ENCODE measurements at regions not wholly inside any gene's neighbourhood (a gene's known extent, or its start where the extent isn't known, plus 50 kb on each side); places are given as distances from the start of the nearest gene placed in this dataset.

DNA sequence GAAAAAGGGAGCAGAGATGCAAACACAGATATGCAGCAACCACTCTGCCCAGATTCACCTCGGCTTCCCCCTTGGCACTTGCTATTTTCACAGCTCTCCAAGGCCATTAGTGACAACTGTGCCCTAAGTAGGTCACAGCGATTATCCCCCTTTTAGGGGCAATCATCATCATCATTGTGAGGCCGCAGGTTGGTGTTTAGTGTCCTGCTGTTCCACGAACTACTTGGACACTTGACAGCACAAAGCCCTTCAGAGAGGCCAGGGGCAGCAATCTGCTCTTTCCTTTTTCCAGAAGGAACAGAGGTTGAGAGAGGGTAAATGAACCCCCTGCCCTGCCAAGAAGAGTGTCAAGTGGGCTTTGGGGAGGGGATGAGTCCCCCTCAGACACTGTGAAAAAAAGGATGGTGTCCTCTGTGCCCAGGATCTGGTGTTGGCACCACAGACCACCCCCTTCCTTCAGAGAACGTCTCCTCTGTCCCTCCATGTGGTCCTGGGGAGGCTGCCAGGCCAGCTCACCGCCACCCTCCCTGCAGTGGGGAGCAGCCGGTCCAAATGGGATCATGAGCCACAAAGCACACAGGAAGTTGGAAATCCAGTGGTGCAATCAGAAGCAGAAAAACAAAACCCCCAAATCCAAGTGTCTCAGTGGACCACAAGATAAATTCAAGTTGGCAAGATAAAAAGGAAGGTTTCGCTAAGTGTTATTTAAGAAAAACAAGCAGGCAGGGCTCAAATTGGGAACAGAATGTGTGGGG, 78.4 kb upstream of the MED9 start:
- no peak for DNase-seq (ENCODE audit: extremely low read depth, low read depth, low spot score)

DNA sequence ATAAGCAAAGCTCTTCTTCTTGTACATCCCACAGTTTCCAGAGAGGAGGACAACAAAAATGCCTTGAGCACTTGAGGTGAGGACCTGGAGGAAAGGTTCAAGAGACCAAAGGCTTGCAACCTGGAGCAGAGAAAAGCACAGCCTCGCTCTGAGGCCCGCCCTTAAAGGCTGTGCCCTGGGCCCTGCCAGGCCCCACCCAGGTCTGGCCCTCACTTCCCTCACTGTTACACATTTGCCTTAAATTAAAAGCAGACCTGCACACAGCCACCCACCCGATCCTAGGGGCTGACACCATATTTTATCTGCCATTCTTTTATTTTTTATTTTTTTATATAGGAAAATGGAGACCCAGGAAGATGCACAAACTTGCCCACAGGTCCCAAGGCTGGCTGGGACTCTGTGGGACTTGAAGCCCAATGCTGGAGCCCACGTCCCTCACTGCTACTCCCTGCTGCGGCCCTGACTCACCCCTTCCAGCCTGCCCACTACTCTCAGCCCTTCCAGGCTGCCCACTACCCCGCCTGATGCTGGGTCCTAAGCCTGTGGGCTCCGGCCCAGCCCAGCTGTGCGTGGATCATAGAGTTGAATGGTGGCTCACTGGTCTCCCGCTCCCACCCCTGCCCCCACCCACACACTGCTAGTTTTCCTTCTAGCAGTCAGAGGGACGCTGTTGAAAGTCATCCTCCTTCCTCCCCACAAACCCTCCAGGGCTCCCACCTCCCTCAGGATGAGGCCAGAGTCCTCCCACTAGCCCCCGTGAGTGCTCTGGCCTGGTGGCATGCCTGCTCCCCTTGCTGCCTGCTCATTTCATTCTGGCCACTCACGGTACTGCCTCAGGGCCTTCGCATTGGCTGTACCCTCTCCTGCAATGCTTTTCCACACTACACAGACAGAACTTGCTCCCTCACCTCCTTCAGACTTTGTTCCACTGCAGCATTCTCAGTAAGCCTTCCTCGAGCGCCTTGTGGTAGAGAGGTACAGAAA, 77.6 kb upstream of the MED9 start:
- no peak for DNase-seq (ENCODE audit: extremely low read depth, low read depth, low spot score)

DNA sequence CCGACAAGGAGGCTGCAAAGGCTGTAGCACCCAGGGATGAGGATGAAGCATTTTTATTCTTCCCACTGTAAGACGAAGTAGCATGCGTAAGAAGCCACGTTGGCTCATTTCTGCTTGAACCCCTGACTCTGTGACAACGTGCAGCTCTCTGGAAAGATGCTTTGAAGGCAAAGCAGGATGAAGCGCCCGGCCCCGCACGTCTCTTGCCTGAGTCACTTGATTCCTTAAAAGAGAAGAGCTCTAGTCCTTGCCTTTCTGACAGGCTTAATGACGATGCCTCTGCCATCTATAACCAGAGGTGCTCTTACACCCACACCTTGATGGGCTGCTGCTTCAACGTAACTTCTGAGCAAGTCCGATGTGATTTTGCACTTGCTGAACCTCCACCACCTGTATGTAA, 76.7 kb upstream of the MED9 start:
- DNase-seq (ENCODE audit: extremely low read depth, low read depth, low spot score), result no peak

DNA sequence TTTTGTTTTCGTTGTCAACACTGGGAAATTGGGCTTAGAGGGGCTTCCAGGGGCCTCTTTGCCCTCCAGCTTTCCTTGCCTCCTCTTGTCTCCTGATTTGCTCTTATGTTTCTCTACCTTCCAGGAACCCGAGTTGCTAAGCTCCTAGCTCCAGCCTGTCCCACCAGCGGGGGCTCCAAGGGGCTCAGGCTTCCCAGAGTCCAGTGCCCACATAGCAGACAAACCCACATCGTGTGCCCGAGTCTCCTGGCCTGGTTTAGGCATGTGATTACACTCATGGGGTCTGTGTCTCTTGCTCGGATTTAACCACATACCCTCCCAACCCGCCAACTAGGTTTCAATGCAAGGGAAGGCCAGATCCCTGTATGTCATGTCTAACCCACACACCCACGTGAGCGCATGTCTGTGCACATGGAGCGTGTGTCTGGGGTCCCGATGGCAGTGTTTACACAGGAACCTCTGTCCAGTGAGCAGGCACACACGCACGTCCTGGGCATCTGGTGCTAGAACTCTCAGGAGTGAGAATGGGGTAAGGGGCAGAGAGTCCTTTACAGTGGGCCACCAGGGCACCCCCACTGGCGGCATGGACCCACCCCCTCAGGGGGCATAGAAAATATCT, 76.1 kb upstream of the MED9 start:
- no peak for DNase-seq (ENCODE audit: extremely low read depth, low read depth, low spot score)

DNA sequence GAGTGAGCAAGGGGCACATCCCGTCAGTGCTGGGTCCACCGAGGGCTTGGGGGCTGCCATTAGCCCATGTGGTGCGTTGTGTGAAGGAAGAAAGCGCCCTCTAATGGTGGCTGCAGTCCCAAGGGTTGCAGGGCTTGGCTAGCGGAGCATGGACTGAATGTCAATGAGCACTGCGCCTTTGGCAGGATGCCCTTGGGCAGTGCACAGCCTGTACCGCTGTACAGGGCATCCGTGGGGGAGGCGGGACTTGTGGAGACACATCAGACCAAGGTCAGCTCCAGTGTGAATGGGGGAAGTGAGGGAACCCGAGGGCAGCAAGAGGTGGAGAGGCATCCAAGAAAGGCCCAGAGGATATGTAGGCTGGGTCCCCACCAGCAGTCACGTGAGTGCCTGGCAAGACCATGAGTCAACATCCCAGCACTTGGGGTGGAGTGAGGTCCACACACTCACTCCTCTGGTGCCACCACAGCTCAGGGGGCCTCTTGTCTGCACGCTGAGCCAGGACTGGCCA, 75.5 kb upstream of the MED9 start:
- DNase-seq (ENCODE audit: extremely low read depth, low read depth, low spot score), result no peak

DNA sequence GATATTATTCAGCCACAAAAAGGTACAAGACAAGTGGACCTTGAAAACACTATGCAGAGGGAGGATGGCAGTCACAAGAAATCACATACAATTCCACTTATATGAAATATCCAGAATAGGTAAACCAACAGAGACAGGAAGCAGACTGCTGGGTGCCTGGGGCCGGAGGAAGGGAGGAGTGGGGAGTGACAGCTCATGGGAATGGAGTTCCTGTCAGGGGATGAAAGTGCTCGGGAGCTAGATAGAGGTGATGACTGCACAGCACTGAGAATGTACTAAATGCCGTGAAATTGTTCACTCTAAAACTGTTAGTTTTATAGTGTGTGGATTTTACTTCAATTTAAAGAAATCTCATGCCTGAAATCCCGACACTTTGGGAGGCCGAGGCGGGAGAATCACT, 74.2 kb upstream of the MED9 start:
- DNase-seq (ENCODE audit: extremely low read depth, low read depth, low spot score), result no peak

DNA sequence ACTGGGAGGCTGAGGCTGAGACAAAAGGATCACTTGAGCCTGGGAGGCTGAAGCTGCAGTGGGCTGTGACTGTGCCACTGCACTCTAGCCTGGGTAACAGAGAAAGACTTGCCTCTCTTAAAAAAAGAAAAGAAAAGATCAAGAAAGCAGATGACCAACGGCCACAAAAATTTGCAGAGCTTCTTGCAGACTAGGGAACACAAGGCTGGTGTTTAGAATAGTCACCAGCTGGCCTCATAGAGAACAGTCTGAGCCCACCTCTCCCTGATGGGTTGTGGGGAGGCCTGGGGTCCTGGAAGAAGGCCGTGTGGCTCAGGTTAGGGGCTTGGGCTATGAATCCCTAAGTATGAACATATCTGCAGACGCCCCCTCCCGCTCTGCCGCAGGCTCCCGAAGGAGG, 73.7 kb upstream of the MED9 start:
- no peak for DNase-seq (ENCODE audit: extremely low read depth, low read depth, low spot score)

DNA sequence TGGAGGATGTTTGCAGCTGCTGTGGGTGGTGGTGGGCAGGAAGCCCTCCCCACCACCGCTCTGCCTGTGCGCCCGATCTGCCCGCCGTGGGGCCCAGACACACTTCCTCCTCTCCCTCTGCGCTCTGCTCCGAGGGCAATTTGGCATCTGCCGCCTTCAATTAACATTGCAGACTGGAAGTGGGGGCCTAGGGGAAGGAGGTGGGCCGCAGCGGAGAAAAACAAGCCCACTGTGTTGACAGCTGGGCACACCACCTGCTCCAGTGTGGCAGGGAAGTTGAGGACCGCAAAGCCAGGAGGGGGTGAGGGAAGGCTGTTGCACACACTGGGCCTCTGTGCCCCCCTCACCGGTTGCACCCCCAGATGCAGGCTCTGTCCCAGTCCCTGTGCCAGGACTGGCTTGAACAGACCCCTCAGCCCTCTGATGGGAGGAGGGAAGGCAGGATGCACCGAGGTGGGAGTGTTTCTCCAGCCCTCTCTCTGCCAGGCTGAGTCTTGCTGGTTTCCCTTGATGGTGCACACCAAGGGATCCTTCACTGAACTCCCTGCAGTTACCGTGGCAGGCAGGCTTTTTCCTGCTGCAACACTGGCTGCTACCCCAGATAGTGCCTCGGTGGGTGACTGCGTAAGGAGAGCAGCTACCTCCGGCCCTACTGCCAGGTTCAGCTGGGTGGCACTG, 72.8 kb upstream of the MED9 start:
- DNase-seq (ENCODE audit: extremely low read depth, low read depth, low spot score), result no peak

DNA sequence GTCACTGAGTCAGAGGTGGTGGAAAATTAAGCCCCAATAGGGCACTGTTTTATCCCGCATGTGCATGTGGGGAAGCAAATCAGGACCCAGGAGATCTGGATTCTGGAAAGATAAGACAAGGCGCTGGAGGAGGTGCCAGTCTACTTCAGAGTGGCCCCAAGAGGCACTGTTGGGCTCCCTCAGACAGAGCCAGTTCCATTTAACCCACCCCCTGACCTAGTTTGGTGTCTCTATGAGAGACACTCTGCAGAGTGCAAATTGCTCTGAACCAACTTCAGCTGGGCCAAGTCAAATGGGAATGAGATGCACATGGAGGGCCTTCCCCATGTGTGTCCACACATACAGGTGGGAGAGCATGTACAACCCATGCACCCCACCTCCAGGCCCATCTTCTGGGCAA, 71.1 kb upstream of the MED9 start:
- no peak for DNase-seq (ENCODE audit: extremely low read depth, low read depth, low spot score)

DNA sequence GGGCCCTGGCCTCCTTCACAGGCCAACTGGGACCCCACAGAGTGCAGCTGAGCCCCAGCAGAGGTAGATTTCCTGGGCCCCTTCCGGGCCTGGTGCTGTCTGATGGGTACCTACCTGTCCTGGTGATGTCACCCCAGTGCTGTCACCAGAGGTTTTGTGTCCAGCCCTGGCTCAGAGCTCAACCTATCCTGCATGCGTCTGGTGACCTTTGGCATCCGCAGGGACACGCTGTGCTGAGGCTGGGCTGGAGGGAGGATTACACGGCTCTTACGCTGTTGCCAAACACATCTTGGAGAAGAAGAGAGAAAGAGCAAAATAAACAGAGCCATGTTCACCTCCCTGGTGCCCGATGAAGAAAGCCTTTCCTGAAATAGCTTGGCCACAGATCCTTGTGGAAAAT, 70.6 kb upstream of the MED9 start:
- no peak for DNase-seq (ENCODE audit: extremely low read depth, low read depth, low spot score)

DNA sequence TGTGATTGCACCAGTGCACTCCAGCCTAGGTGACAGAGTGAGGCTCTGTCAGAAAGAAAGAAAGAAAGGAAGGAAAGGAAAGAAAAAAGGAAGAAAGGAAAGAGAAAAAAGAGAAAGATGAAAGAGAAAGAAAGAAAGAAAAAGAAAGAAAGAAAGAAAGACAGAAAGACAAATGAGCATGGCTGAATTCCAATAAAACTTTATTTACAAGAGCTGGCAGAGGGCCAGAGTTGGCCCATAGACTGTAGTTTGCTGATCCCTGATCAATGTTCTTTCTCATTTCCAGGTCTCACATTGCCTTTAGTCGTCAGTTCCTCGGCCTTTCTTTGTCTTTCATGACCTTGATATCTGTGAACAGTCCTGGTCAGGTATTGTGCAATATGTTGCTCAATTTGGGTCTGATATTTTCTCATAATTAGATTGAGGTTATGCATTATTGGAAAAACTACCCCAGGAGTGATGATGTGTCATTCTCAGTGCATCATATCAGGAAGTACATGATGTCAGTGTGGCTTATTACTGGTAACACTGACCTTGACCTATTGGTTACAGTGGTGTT, 68.5 kb upstream of the MED9 start:
- no peak for DNase-seq (ENCODE audit: extremely low read depth, low read depth, low spot score)

DNA sequence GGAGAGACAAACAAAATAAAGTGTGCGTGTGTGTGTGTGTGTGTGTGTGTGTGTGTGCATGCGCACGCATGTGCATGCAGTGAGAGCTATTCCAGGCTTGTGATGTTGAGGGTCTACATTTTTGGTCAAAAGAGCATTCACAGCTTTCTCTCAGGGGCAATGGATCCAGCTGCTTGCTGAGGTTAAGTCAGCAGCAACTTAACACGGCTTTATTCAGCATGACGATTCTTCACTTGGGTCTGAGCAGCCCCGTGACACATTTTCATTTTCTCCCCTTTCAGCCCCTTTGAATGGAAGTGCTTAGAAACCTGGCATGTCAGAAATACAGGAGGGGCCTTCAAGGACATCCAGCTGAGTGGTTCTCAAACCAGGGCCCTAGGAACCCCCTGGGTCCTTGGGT, 66.4 kb upstream of the MED9 start:
- no peak for DNase-seq (ENCODE audit: extremely low read depth, low read depth, low spot score)

DNA sequence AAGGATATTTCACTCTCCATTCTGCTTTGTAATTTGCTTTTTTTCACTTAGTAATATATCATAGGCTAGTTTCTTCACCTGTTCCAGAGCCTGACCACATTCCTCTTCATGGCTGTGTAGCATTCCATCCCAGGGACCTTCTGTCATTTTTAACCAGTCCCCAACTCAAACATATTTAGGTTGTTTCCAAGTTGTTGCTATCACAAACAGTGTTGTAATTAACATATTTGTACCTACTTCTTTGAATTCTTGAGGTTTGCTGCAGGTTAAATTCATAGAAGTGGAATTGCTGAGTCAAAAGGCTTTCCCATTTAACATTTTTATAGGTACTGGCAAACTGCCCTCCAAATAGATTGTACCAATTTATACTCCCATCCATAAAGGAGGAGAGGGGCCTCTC, 65.1 kb upstream of the MED9 start:
- DNase-seq (ENCODE audit: extremely low read depth, low read depth, low spot score), result no peak

DNA sequence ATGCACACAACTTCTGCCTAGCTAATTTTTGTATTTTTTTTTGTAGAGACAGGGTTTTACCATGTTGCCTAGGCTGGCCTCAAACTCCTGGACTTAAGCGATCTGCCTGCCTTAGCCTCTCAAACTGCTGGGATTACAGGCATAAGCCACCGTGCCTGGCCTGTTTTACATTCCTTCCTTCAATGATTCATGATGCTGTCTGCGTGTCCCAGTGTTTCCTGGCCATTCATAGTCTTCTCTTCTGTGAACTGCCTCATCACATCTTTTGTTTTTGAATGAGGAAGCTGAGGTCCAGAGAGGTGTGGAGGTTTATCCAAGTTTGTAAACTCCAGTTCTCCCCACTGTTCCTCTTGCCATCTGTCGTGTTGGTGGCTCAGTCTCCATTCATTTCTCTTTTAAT, 64.5 kb upstream of the MED9 start:
- no peak for DNase-seq (ENCODE audit: extremely low read depth, low read depth, low spot score)

DNA sequence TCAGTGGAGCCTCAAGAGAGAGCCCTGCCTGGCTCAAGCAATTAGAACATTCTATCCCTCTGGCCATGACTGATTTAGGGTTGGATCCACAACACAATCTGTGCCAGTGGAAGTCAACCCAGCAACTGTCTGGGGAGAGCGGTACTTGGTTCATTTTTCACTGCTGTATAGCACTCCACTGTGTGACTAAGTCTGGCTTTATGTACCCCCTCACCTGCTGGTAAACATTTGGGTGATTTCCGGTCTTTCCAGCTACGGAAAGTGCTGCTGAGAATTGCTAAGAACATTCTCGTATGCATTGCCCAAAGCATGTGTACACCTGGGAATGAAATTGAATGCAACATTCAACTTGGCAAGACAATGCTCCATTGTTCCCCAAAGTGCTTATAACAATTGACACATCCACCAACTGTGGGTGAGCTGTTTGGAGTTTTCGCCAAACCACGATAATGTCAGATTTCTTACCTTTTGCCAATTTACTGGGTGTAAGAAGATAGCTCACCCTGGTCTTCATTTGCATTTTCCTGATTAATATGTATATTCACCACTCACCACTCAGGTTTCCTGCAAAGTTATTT, 63.5 kb upstream of the MED9 start:
- DNase-seq (ENCODE audit: extremely low read depth, low read depth, low spot score), result no peak

DNA sequence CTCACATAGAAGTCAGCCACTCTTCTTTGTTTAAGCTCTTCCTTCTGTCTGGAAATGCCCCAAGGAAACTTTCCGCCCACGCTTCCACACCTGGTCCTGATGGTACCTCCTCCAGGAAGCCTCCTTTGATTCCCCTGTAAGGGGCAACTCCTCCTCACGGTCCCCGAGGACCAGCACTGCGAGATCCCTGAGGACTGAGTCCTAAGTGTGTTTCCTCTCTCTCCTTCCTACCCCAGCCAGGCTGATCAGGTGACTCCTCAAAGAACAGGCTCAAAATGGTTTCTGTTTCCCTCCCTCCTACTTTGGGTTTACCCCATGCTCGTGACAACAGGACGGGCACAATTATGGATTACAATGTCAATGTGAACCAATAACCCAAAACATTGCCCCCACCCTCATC, 63.0 kb upstream of the MED9 start:
- DNase-seq (ENCODE audit: extremely low read depth, low read depth, low spot score), result no peak

DNA sequence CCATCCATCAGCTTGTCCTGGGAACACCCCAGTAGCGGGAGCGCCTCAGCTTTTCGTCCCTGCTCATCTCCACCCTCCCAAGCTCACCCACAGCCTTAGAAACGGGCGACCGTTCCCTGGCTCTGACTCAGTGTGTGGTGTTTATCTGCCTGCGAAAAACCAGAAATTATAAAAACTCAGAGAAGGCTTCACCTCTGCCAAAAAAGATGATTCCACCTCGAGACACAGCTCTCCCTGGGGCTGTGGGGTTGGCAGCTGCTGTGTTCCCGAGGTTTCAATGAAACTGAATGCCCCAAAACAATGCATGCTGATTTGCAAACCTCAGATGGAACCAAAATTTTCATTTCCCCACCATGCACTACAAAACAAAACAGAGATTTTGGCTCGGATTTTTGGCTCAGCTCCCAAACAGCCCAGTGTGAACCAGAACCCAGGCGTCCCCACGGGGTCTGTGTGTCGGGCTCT, 62.4 kb upstream of the MED9 start:
- DNase-seq (ENCODE audit: extremely low read depth, low read depth, low spot score), result no peak

DNA sequence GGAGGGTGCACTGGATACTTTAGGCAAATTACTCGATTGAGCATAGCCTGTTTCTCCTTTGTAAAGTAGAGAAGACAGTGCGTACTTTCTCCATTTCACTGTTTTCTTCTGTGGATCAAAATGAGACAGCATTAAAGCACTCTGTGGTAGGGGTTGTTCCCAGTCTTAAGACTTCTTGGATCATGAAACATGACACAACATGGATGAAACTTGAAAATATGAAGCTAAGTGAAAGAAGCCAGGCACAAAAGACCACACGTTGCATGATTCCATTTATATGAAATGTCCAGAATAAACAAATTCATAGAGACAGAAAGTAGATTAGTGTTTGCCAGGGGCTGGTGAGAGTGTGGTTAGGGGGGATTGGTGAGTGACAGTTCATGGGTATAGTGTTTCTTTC, 61.8 kb upstream of the MED9 start:
- no peak for DNase-seq (ENCODE audit: extremely low read depth, low read depth, low spot score)

DNA sequence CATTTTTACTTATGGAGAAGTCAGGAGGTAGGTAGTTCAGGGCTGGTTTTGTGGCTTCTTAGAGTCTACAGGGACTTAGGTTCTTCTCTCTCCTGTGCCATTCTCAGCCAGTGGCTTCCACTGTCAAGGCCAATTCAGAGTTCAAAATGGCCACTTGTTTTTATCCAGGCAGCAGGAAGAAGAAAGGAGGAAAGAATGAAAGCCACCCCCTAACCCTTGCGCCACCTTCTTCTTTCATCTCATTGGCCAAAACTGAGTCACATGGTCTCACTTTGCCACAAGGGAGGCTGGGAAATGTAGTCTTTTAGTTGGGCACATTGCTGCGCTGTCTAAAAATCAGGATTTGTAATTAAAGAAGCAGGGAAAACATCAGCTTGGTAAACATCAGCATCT, 60.8 kb upstream of the MED9 start:
- peak; percentile 63 for DNase-seq (ENCODE audit: extremely low read depth, low read depth, low spot score)

Data from glomerular endothelial cell (primary cell).